Endothelial cell of umbilical vein (primary cell): ENCODE measurements at regions not wholly inside any gene's neighbourhood (a gene's known extent, or its start where the extent isn't known, plus 50 kb on each side); places are given as distances from the start of the nearest gene placed in this dataset.

Experiments used
- BruUV-seq: library from RNA; stranded (reverse); fragments of 400-500 nt; replicated peaks from 2 replicates; lab custom pipeline; 2021; lab: Mats Ljungman, UMichigan
- CTCF ChIA-PET: fragments of 300-600, 350-600 bp; sonication (Branson Sonifier 250); formaldehyde crosslinking; loops from one replicate; lab custom pipeline; 2021; ENCODE audit warnings: antibody characterized with exemption, inconsistent platforms; lab: Charles Lee
- POLR2A ChIA-PET: fragments of 300-600, 350-600 bp; sonication (Branson Sonifier 250); formaldehyde crosslinking; loops from one replicate; lab custom pipeline; 2021; ENCODE audit warnings: antibody characterized with exemption, inconsistent platforms; lab: Charles Lee
- DNase-seq: peaks from one replicate; pipeline ENCODE4 v3.0.0-alpha.2; 2011; ENCODE audit warnings: low read depth, low spot score
- FAIRE-seq: peaks from 2 replicates; lab custom pipeline; 2011; peaks lifted over from hg19 to GRCh38; lab: Jason Lieb, UNC
- H2AFZ ChIP-seq: 2 replicates; pipeline ENCODE4 v1.6.0; 2012; ENCODE audit warnings: low read depth, low read length, control low read depth, inconsistent platforms
- H3K27ac ChIP-seq: 2 replicates; pipeline ENCODE4 v1.5.1; 2011; ENCODE audit warnings: low read depth, mild to moderate bottlenecking, control low read depth, low read length, moderate library complexity; ENCODE audit not compliant: insufficient read depth
- H3K27me3 ChIP-seq, 2 experiments: 2 replicates each; pipeline versions ENCODE4 v1.6.0 to v1.6.1; 2011; ENCODE audit warnings: low read length in 2 of 2, mixed read lengths in 1 of 2; ENCODE audit not compliant: control insufficient read depth in 2 of 2, insufficient read depth in 2 of 2
- H3K36me3 ChIP-seq, 2 experiments: 2 replicates in 1 of 2; 3 replicates in 1 of 2; pipeline ENCODE4 v1.5.1; 2011; ENCODE audit warnings: low read length in 2 of 2, mild to moderate bottlenecking in 1 of 2, moderate library complexity in 1 of 2; ENCODE audit not compliant: control insufficient read depth in 2 of 2, insufficient read depth in 2 of 2; ENCODE audit errors: extremely low read depth in 1 of 2
- H3K4me1 ChIP-seq: 3 replicates; pipeline ENCODE4 v1.5.1; 2011; ENCODE audit warnings: mild to moderate bottlenecking, low read length; ENCODE audit not compliant: control insufficient read depth, insufficient read depth; ENCODE audit errors: extremely low read depth
- H3K4me2 ChIP-seq: 2 replicates; pipeline ENCODE4 v1.6.1; 2011; ENCODE audit warnings: low read length, control low read depth, mixed read lengths; ENCODE audit not compliant: insufficient read depth
- H3K4me3 ChIP-seq, 3 experiments: fragments of 200-600 bp in 1 of 3; sonication (generic), shearing (Covaris generic) in 1 of 3; replicated peaks in 1 of 3; 2 replicates each; pipeline ENCODE4 v1.5.1; 2011 to 2016; ENCODE audit warnings: control low read depth in 3 of 3, low read length in 3 of 3, mild to moderate bottlenecking in 2 of 3, inconsistent platforms in 1 of 3, low read depth in 1 of 3, moderate library complexity in 1 of 3; ENCODE audit not compliant: insufficient read depth in 1 of 3
- H3K79me2 ChIP-seq: 2 replicates; pipeline ENCODE4 v1.6.0; 2012; ENCODE audit warnings: low read length, inconsistent platforms; ENCODE audit not compliant: control insufficient read depth, insufficient read depth
- H3K9ac ChIP-seq: replicated peaks from 2 replicates; pipeline ENCODE3; 2011; ENCODE audit warnings: low read length, control low read depth; ENCODE audit not compliant: insufficient read depth; ENCODE audit errors: extremely low read depth
- H3K9me1 ChIP-seq: replicated peaks from 3 replicates; pipeline ENCODE4 v1.6.0; 2011; ENCODE audit warnings: mild to moderate bottlenecking, low read length; ENCODE audit not compliant: control insufficient read depth, insufficient read depth; ENCODE audit errors: extremely low read depth
- H3K9me3 ChIP-seq: replicated peaks from 2 replicates; pipeline ENCODE4 v1.5.1; 2012; ENCODE audit warnings: low read length, inconsistent platforms; ENCODE audit not compliant: control insufficient read depth, insufficient read depth
- H4K20me1 ChIP-seq: replicated peaks from 2 replicates; pipeline ENCODE3; 2011; ENCODE audit warnings: mild to moderate bottlenecking, low read length; ENCODE audit not compliant: control insufficient read depth, insufficient read depth; ENCODE audit errors: extremely low read depth
- EZH2 ChIP-seq: IDR thresholded peaks from 2 replicates; pipeline ENCODE4 v1.6.1; 2012; ENCODE audit warnings: borderline replicate concordance, low read depth, mild to moderate bottlenecking, moderate library complexity, low read length, inconsistent platforms; ENCODE audit not compliant: severe bottlenecking
- FOS ChIP-seq: IDR thresholded peaks from 2 replicates; pipeline ENCODE4 v1.6.1; 2011; ENCODE audit warnings: mild to moderate bottlenecking, low read length, moderate library complexity, borderline replicate concordance; ENCODE audit not compliant: insufficient read depth
- GATA2 ChIP-seq: IDR thresholded peaks from 2 replicates; pipeline ENCODE4 v1.7.0; 2011; ENCODE audit warnings: low read depth, mild to moderate bottlenecking, moderate library complexity, mixed read lengths, low read length; ENCODE audit not compliant: insufficient read length, insufficient read depth
- JUN ChIP-seq: IDR thresholded peaks from 2 replicates; pipeline ENCODE4 v1.6.1; 2011; ENCODE audit warnings: borderline replicate concordance, low read depth; ENCODE audit not compliant: insufficient read length, insufficient read depth
- MYC ChIP-seq: IDR thresholded peaks from one replicate; pipeline ENCODE4 v1.6.1; 2011; ENCODE audit warnings: mild to moderate bottlenecking, low read depth, low read length
- POLR2A ChIP-seq: IDR thresholded peaks from 2 replicates; pipeline ENCODE4 v1.6.1; 2012; ENCODE audit warnings: low read depth, mild to moderate bottlenecking, control low read depth, low read length
- POLR2AphosphoS5 ChIP-seq: IDR thresholded peaks from 2 replicates; pipeline ENCODE4 v1.6.1; 2012; ENCODE audit warnings: low read depth, mild to moderate bottlenecking, control low read depth, low read length, moderate library complexity; ENCODE audit not compliant: insufficient read depth
- dilution Hi-C: fragments of 300-500 bp; cut with MboI; formaldehyde crosslinking; loops from one replicate; pipeline ENCODE4 v1.15.0; 2019; ENCODE audit warnings: low sequenced_read_pairs; ENCODE audit not compliant: extremely low pct_ligation_motif_present
- intact Hi-C: fragments of 100-400 bp; cut with micrococcal nuclease; formaldehyde crosslinking; loops from one replicate; pipeline ENCODE4 v1.10.0; 2022
- TF ChIP-seq, protein P1 (sequence below), 2 donors: IDR thresholded peaks; 1 replicate in 1 of 2; 2 replicates in 1 of 2; pipeline ENCODE4 v1.5.1; 2011; ENCODE audit warnings: low read length in 2 of 2, mild to moderate bottlenecking in 2 of 2, moderate library complexity in 2 of 2, control low read depth in 1 of 2, inconsistent platforms in 1 of 2, low read depth in 1 of 2; ENCODE audit not compliant: insufficient read depth in 1 of 2; ENCODE audit errors: extremely low read depth in 1 of 2
- TF ChIP-seq, protein P2 (sequence below): IDR thresholded peaks from 2 replicates; pipeline ENCODE4 v1.6.1; 2011; ENCODE audit not compliant: insufficient read depth, insufficient read length

DNA sequence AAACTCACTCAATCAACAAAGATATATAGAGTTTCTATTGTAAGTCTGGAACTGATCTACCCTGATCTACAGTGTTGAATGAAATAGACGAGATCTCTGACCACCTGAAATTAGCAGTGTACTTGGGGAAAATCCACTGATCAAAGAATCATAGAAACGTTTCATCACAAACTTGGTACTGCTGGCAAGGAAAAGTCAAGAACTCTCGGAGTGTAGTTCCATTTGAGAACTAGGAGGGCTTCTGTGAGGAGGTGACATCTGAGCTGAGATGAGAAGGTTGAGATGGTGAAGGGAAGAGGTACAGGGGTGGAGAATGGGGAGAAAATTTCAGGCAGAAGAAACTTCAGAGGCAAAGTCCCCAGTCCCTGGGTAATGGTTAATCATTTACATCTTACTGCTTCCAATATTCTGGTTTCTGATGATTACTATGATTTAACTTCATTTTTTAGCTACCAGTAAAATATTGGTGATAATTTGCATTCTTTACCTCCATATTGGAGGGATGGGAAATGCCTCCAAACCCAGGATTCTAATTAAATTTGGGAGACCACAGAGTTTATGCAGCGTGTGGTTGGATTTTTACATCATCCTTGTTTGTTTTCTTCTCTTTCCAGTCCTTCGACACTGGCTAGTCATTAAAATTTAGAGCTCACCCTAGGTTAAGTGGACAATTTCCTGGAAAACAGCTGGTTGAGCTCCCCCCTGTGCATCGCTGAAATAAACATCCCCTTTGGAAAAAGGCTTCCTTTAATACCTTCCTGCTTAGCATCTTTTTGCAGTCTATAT lies 191.9 kb downstream of the BCAS1 start:
- Histone ChIP-seq H3K4me2 (no peak overlapping the region), H3K4me1 (peaks cover 3% of the 10 kb centered on the region), H3K36me3 (no peaks in the 10 kb centered on the region), H3K27ac (no peak overlapping the region), H3K27me3 (no peaks in the 10 kb centered on the region), H3K79me2 (no peaks in the 10 kb centered on the region), H4K20me1 (no peaks in the 10 kb centered on the region), H2AFZ (no peak overlapping the region), H3K9me3 (no peaks in the 10 kb centered on the region), H3K9ac (no peak overlapping the region), H3K4me3 (no peak overlapping the region), H3K9me1 (no peaks in the 10 kb centered on the region)
- intact Hi-C loops (loop anchor here (5.0 kb wide), 1 partner anchor 141 kb away; no protein-coding TSS in a partner anchor), dilution Hi-C loops (no loop called here)
- peak; percentile 73 for DNase-seq
- no TSS peak for BruUV-seq
- FAIRE-seq: peak; percentile 12
- CTCF ChIA-PET: interaction anchor here (0.9 to 2.2 kb wide), 6 partner anchors 8 to 299 kb away, joined by 3 to 10 read pairs (median 5); no protein-coding TSS in a partner anchor
- TF ChIP-seq JUN: no peak
- TF ChIP-seq, protein P1, sequence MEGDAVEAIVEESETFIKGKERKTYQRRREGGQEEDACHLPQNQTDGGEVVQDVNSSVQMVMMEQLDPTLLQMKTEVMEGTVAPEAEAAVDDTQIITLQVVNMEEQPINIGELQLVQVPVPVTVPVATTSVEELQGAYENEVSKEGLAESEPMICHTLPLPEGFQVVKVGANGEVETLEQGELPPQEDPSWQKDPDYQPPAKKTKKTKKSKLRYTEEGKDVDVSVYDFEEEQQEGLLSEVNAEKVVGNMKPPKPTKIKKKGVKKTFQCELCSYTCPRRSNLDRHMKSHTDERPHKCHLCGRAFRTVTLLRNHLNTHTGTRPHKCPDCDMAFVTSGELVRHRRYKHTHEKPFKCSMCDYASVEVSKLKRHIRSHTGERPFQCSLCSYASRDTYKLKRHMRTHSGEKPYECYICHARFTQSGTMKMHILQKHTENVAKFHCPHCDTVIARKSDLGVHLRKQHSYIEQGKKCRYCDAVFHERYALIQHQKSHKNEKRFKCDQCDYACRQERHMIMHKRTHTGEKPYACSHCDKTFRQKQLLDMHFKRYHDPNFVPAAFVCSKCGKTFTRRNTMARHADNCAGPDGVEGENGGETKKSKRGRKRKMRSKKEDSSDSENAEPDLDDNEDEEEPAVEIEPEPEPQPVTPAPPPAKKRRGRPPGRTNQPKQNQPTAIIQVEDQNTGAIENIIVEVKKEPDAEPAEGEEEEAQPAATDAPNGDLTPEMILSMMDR (IDR thresholded peaks at IDR 0.05; ENCODE audit: extremely low read depth in 1 of 2, insufficient read depth in 1 of 2, low read depth in 1 of 2, low read length in 2 of 2): no peak
- TF ChIP-seq POLR2A: no peak
- no peak for TF ChIP-seq EZH2
- no peak for TF ChIP-seq MYC
- TF ChIP-seq, protein P2, sequence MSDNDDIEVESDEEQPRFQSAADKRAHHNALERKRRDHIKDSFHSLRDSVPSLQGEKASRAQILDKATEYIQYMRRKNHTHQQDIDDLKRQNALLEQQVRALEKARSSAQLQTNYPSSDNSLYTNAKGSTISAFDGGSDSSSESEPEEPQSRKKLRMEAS: no peak
- TF ChIP-seq FOS: no peak
- TF ChIP-seq GATA2: no peak
- TF ChIP-seq POLR2AphosphoS5: no peak
- POLR2A ChIA-PET: no interaction called here
